ENCODE measurements at regions not wholly inside any gene's neighbourhood (a gene's known extent, or its start where the extent isn't known, plus 50 kb on each side); places are given as distances from the start of the nearest gene placed in this dataset.
"Not testable (repeated sequence)": the region's sequence is repeated elsewhere in the genome, so short reads cannot be mapped to it uniquely, and the experiment has no call there.

GRCh38 chr18:1294229-1294628, 389.6 kb downstream of the ADCYAP1 start:
- no peak for DNase-seq (ENCODE audit: low read depth, low spot score)

- no peak for DNase-seq (ENCODE audit: low read depth, low spot score)
These were observed 391.6 kb downstream of the ADCYAP1 start for GRCh38 chr18:1296237-1296636.

- no peak for DNase-seq (ENCODE audit: low read depth, low spot score)
These were observed 398.2 kb downstream of the ADCYAP1 start for GRCh38 chr18:1302861-1303260.

GRCh38 chr18:1304392-1304992, 399.8 kb downstream of the ADCYAP1 start:
- DNase-seq (ENCODE audit: low read depth, low spot score), result no peak

GRCh38 chr18:1306641-1307040, 402.0 kb downstream of the ADCYAP1 start:
- no peak for DNase-seq (ENCODE audit: low read depth, low spot score)

- no peak for DNase-seq (ENCODE audit: low read depth, low spot score)
These were observed 404.0 kb downstream of the ADCYAP1 start for GRCh38 chr18:1308686-1309085.

- DNase-seq (ENCODE audit: low read depth, low spot score), result no peak
These were observed 406.7 kb downstream of the ADCYAP1 start for GRCh38 chr18:1311376-1311775.

GRCh38 chr18:1335345-1335744, 430.7 kb downstream of the ADCYAP1 start:
- not testable (repeated sequence) for DNase-seq (ENCODE audit: low read depth, low spot score)

- no peak for DNase-seq (ENCODE audit: low read depth, low spot score)
These were observed 446.3 kb downstream of the ADCYAP1 start for GRCh38 chr18:1350931-1351450.

- no peak for DNase-seq (ENCODE audit: low read depth, low spot score)
These were observed 448.4 kb downstream of the ADCYAP1 start for GRCh38 chr18:1353025-1353424.

GRCh38 chr18:1357724-1358123, 453.1 kb downstream of the ADCYAP1 start:
- no peak for DNase-seq (ENCODE audit: low read depth, low spot score)

GRCh38 chr18:1361936-1362335, 457.3 kb downstream of the ADCYAP1 start:
- DNase-seq (ENCODE audit: low read depth, low spot score), result no peak

GRCh38 chr18:1370552-1370951, 465.9 kb downstream of the ADCYAP1 start:
- DNase-seq (ENCODE audit: low read depth, low spot score), result no peak

GRCh38 chr18:1371724-1372123, 467.1 kb downstream of the ADCYAP1 start:
- no peak for DNase-seq (ENCODE audit: low read depth, low spot score)

- DNase-seq (ENCODE audit: low read depth, low spot score), result no peak
These were observed 478.8 kb downstream of the ADCYAP1 start for GRCh38 chr18:1383465-1383864.

- DNase-seq (ENCODE audit: low read depth, low spot score), result not testable (repeated sequence)
These were observed 483.8 kb downstream of the ADCYAP1 start for GRCh38 chr18:1388468-1388867.

GRCh38 chr18:1392046-1392445, 487.4 kb downstream of the ADCYAP1 start:
- DNase-seq (ENCODE audit: low read depth, low spot score), result no peak

- DNase-seq (ENCODE audit: low read depth, low spot score), result no peak
These were observed 488.4 kb downstream of the ADCYAP1 start for GRCh38 chr18:1392865-1393734.

- no peak for DNase-seq (ENCODE audit: low read depth, low spot score)
These were observed 489.3 kb downstream of the ADCYAP1 start for GRCh38 chr18:1393929-1394328.

GRCh38 chr18:1394426-1394825, 489.8 kb downstream of the ADCYAP1 start:
- no peak for DNase-seq (ENCODE audit: low read depth, low spot score)

- no peak for DNase-seq (ENCODE audit: low read depth, low spot score)
These were observed 490.3 kb downstream of the ADCYAP1 start for GRCh38 chr18:1394966-1395365.

- DNase-seq (ENCODE audit: low read depth, low spot score), result no peak
These were observed 503.7 kb downstream of the ADCYAP1 start for GRCh38 chr18:1408376-1408775.
